ENCODE measurements at regions not wholly inside any gene's neighbourhood (a gene's known extent, or its start where the extent isn't known, plus 50 kb on each side); places are given as distances from the start of the nearest gene placed in this dataset.
"Not testable (repeated sequence)": the region's sequence is repeated elsewhere in the genome, so short reads cannot be mapped to it uniquely, and the experiment has no call there.

GRCh38 chr21:9657779-9658178 lies 863.6 kb upstream of the TPTE start:
- not testable (repeated sequence) for H3K27me3 Mint-ChIP-seq (ENCODE audit: low read depth); H3K4me1 Mint-ChIP-seq (ENCODE audit: low read depth); H3K4me3 Mint-ChIP-seq; DNase-seq (ENCODE audit: low spot score); H3K27ac Mint-ChIP-seq; H3K36me3 Mint-ChIP-seq (ENCODE audit: low read depth)
- H3K9me3 Mint-ChIP-seq = peaks cover 14% of the 10 kb centered on the region

GRCh38 chr21:9659877-9660276 lies 861.5 kb upstream of the TPTE start:
- not testable (repeated sequence) for H3K4me1 Mint-ChIP-seq (ENCODE audit: low read depth); H3K4me3 Mint-ChIP-seq; H3K27ac Mint-ChIP-seq; H3K36me3 Mint-ChIP-seq (ENCODE audit: low read depth); H3K27me3 Mint-ChIP-seq (ENCODE audit: low read depth); DNase-seq (ENCODE audit: low spot score)
- peaks cover 14% of the 10 kb centered on the region for H3K9me3 Mint-ChIP-seq

DNA sequence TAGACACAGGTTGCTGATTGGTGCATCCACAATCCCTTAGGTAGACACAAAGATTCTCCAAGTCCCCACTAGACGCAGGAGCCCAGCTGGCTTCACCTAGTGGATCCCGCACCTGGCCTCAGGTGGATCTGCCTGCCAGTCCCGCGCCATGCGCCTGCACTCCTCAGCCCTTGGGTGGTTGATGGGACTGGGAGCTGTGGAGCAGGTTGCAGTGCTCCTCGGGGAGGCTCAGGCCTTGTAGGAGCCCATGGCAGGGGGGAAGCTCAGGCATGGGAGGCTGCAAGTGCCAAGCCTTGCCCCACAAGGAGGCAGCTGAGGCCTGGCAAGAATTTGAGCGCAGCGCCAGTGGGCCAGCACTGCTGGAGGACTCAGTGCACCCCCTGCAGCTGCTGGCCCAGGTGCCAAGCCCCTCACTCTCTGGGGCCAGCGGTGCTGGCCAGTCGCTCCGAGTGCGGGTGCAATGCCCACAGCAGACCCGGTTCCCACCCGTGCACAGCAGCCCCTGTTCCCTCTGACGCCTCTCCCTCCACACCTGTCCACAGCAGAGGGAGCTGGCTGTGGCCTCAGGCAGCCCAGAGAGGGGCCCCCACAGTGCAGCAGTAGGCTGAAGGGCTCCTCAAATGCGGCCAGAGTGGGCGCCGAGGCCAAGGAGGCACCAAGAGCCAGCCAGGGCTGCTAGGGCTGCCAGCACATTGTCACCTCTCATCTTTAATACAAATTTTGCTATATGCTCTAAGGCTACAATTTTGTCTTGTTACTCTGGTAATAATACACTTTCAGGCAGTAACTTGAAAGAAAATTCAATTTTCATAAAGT lies 857.3 kb upstream of the TPTE start:
- H3K27ac Mint-ChIP-seq; H3K36me3 Mint-ChIP-seq (ENCODE audit: low read depth); H3K9me3 Mint-ChIP-seq; H3K4me1 Mint-ChIP-seq (ENCODE audit: low read depth); DNase-seq (ENCODE audit: low spot score); H3K4me3 Mint-ChIP-seq; H3K27me3 Mint-ChIP-seq (ENCODE audit: low read depth): not testable (repeated sequence)

DNA sequence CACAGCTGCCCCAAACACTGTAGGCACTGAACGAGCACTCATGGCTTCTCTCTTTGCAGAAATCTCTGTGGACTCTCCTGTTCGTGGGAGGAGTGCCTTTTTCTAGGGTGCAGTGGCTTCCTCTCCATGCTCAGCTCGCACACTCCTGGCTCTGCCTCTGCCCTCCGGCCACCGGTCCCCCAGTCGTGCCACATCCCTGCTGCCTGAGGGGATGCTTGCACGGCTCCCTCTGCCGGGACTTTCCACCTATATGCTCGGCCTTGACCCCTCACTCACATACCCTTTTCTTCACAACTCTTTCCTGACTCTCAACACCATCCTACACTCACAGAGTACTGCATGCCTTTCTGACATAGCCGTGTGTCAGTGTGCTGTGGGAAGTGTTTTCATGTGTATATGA lies 845.6 kb upstream of the TPTE start:
- not testable (repeated sequence) for H3K36me3 Mint-ChIP-seq (ENCODE audit: low read depth); H3K4me3 Mint-ChIP-seq

DNA sequence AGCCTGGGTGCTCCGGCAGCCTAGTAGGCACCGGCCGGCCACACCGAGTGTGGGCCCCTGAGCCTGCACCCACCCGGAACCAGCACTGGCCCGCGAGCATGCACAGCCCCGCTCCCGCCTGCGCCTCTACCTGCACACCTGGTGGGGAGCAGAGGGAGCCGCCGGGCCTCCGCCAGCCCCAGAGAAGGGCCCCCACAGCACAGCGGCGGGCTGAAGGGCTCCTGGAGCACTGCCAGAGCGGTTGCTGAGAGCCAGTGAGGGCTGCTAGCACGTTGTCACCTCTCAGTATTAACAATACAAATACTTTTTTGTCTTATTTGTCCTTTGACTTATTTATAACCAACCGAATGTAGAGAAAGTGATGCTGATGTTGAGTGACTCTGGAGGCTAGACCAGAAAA lies 842.4 kb upstream of the TPTE start:
- H3K27ac Mint-ChIP-seq; H3K27me3 Mint-ChIP-seq (ENCODE audit: low read depth); H3K36me3 Mint-ChIP-seq (ENCODE audit: low read depth); H3K9me3 Mint-ChIP-seq; DNase-seq (ENCODE audit: low spot score); H3K4me1 Mint-ChIP-seq (ENCODE audit: low read depth); H3K4me3 Mint-ChIP-seq: not testable (repeated sequence)

More for the DNA sequence above, 845.6 kb upstream of the TPTE start:
- not testable (repeated sequence) for DNase-seq (ENCODE audit: low spot score); H3K27ac Mint-ChIP-seq; H3K27me3 Mint-ChIP-seq (ENCODE audit: low read depth); H3K4me1 Mint-ChIP-seq (ENCODE audit: low read depth); H3K9me3 Mint-ChIP-seq

DNA sequence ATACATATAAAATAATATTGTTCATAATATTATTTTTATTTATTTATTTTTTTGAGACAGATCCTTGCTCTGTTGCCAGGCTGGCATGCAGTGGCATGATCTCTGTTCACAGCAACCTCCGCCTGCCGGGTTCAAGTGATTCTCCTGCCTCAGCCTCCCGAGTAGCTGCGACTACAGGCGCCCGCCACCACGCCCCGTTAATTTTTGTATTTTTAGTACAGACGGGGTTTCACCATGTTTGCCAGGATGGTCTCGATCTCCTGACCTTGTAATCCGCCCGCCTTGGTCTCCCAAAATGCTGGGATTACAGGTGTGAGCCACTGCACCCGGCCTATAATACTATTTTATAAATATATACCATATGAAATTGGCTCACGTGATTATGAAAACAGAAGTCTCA lies 832.4 kb upstream of the TPTE start:
- not testable (repeated sequence) for H3K4me1 Mint-ChIP-seq (ENCODE audit: low read depth); H3K27me3 Mint-ChIP-seq (ENCODE audit: low read depth); H3K36me3 Mint-ChIP-seq (ENCODE audit: low read depth); H3K9me3 Mint-ChIP-seq; H3K27ac Mint-ChIP-seq; DNase-seq (ENCODE audit: low spot score); H3K4me3 Mint-ChIP-seq

- not testable (repeated sequence) for H3K4me1 Mint-ChIP-seq (ENCODE audit: low read depth); H3K27ac Mint-ChIP-seq; H3K36me3 Mint-ChIP-seq (ENCODE audit: low read depth); DNase-seq (ENCODE audit: low spot score); H3K4me3 Mint-ChIP-seq; H3K27me3 Mint-ChIP-seq (ENCODE audit: low read depth); H3K9me3 Mint-ChIP-seq
Measured at GRCh38 chr21:9690981-9691380, 830.4 kb upstream of the TPTE start.

DNA sequence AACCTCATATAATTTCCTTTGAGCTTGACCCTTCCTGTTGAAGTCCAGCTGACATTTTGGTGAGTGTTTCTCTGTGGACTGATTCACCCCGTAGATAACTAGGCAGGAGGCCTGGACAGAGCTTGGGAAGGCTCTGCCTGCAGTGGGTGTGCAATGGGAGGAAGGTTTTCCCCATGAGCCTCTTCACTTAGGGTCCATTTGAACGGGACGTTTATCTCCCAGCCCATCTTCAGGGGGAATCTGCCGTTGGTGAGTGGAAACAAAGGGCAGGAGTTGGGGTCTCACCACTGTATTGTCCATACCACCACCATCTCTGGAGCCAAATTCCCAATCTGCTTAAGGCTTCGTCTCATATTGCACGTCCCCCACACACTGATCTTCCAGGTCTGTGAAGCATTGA lies 825.6 kb upstream of the TPTE start:
- not testable (repeated sequence) for H3K36me3 Mint-ChIP-seq (ENCODE audit: low read depth); H3K27ac Mint-ChIP-seq; H3K4me1 Mint-ChIP-seq (ENCODE audit: low read depth); H3K27me3 Mint-ChIP-seq (ENCODE audit: low read depth); H3K9me3 Mint-ChIP-seq; DNase-seq (ENCODE audit: low spot score); H3K4me3 Mint-ChIP-seq

GRCh38 chr21:9697751-9698150 lies 823.6 kb upstream of the TPTE start:
- not testable (repeated sequence) for H3K27me3 Mint-ChIP-seq (ENCODE audit: low read depth); H3K4me1 Mint-ChIP-seq (ENCODE audit: low read depth); H3K4me3 Mint-ChIP-seq; H3K9me3 Mint-ChIP-seq; H3K27ac Mint-ChIP-seq; H3K36me3 Mint-ChIP-seq (ENCODE audit: low read depth); DNase-seq (ENCODE audit: low spot score)

- not testable (repeated sequence) for H3K9me3 Mint-ChIP-seq; H3K4me1 Mint-ChIP-seq (ENCODE audit: low read depth); H3K27ac Mint-ChIP-seq; H3K4me3 Mint-ChIP-seq; DNase-seq (ENCODE audit: low spot score); H3K27me3 Mint-ChIP-seq (ENCODE audit: low read depth); H3K36me3 Mint-ChIP-seq (ENCODE audit: low read depth)
Measured at GRCh38 chr21:9705016-9705415, 816.4 kb upstream of the TPTE start.

- not testable (repeated sequence) for H3K36me3 Mint-ChIP-seq (ENCODE audit: low read depth); DNase-seq (ENCODE audit: low spot score); H3K4me3 Mint-ChIP-seq; H3K9me3 Mint-ChIP-seq; H3K27ac Mint-ChIP-seq; H3K4me1 Mint-ChIP-seq (ENCODE audit: low read depth); H3K27me3 Mint-ChIP-seq (ENCODE audit: low read depth)
Measured at GRCh38 chr21:9705455-9705854, 815.9 kb upstream of the TPTE start.

DNA sequence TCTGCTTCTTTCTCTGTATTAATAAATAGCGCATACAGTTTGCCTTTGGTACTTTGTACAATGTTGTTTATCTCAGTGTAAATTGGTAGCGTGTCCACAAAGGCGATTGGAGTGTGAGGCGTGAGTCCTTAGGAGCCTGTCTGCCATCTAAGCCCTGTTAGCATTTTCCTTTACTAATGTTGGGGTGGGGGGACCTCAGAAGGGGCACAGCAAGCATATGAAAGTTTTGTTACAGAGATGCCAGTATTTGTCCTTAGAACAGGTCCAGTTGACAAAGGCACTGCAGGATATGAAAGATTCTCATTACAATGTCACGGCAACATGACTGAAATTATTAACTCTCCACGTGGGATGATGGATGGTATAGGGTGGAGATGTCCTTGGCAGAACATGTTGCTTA lies 796.8 kb upstream of the TPTE start:
- not testable (repeated sequence) for H3K36me3 Mint-ChIP-seq (ENCODE audit: low read depth); DNase-seq (ENCODE audit: low spot score); H3K4me3 Mint-ChIP-seq; H3K27ac Mint-ChIP-seq; H3K27me3 Mint-ChIP-seq (ENCODE audit: low read depth); H3K4me1 Mint-ChIP-seq (ENCODE audit: low read depth)
- H3K9me3 Mint-ChIP-seq = peaks cover 46% of the 10 kb centered on the region

DNA sequence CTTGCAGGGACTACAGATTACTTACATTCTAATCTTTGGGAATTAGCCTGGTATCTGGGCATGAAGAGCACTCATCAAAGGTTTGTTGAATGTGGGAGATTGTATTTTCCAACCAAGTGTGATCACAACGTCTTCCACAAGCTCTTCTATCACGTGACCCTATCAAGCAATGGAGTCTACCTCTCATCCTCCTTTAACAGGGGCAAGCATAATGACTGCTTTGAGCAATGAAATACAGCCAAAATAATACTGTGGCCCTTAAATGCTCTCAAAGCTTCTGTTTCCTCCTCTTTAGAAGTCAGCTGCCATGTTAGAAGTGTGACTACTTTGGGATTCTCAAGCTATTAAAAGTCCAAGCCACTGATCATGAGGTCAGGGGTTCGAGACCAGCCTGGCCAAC lies 794.2 kb upstream of the TPTE start:
- not testable (repeated sequence) for H3K27ac Mint-ChIP-seq; DNase-seq (ENCODE audit: low spot score); H3K27me3 Mint-ChIP-seq (ENCODE audit: low read depth); H3K4me3 Mint-ChIP-seq; H3K4me1 Mint-ChIP-seq (ENCODE audit: low read depth); H3K36me3 Mint-ChIP-seq (ENCODE audit: low read depth)
- peaks cover 49% of the 10 kb centered on the region for H3K9me3 Mint-ChIP-seq

DNA sequence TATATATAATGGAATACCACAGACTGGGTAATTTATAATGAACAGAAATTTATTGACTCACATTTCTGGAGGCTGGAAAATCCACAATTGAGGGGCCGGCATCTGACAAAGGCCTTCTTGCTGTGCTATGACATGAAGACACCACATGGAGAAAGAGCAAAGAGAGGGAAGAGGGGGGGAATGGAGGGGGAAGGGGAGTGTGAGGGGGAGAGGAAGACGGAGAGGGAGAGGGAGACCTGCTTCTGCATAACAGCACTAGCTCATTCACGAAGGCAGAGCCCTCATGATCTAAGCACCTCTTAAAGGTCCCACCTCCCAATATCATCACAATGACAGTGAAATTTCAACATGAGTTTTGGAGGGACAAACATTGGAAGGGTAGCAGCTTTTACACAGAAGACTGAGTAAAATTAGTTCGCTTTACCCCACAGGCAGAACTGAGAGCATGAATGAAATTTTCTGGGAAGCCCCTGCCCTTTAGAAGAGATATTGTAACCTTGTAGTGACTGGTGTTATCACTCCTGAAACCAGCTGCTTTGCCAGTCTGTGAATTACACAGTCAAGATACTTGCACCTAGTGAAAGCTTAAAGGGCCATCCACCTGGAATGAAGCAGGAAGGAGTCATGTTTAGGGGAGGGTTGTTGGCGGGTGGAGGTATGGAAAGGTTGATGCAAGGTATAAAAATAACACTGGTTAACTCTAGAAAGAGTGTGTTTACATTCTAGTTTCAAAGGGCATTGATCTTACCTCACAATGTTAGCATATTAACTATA lies 793.0 kb upstream of the TPTE start:
- DNase-seq (ENCODE audit: low spot score); H3K36me3 Mint-ChIP-seq (ENCODE audit: low read depth); H3K27ac Mint-ChIP-seq; H3K27me3 Mint-ChIP-seq (ENCODE audit: low read depth); H3K4me1 Mint-ChIP-seq (ENCODE audit: low read depth); H3K4me3 Mint-ChIP-seq: not testable (repeated sequence)
- peaks cover 49% of the 10 kb centered on the region for H3K9me3 Mint-ChIP-seq

GRCh38 chr21:9730866-9731265 lies 790.5 kb upstream of the TPTE start:
- no peak for DNase-seq (ENCODE audit: low spot score)
- Mint-ChIP-seq H3K36me3 (ENCODE audit: low read depth) (no peaks in the 10 kb centered on the region), H3K4me3 (no peak overlapping the region), H3K27me3 (ENCODE audit: low read depth) (no peaks in the 10 kb centered on the region), H3K27ac (no peak overlapping the region), H3K9me3 (peaks cover 35% of the 10 kb centered on the region), H3K4me1 (ENCODE audit: low read depth) (no peaks in the 10 kb centered on the region)
